AG08396 (cell line): ENCODE measurements at regions not wholly inside any gene's neighbourhood (a gene's known extent, or its start where the extent isn't known, plus 50 kb on each side); places are given as distances from the start of the nearest gene placed in this dataset.
"Not testable (repeated sequence)": the region's sequence is repeated elsewhere in the genome, so short reads cannot be mapped to it uniquely, and the experiment has no call there.

Experiments
- DNase-seq: peaks from one replicate; pipeline ENCODE4 v3.0.0; 2012; ENCODE audit warnings: low spot score, mixed read lengths

DNA sequence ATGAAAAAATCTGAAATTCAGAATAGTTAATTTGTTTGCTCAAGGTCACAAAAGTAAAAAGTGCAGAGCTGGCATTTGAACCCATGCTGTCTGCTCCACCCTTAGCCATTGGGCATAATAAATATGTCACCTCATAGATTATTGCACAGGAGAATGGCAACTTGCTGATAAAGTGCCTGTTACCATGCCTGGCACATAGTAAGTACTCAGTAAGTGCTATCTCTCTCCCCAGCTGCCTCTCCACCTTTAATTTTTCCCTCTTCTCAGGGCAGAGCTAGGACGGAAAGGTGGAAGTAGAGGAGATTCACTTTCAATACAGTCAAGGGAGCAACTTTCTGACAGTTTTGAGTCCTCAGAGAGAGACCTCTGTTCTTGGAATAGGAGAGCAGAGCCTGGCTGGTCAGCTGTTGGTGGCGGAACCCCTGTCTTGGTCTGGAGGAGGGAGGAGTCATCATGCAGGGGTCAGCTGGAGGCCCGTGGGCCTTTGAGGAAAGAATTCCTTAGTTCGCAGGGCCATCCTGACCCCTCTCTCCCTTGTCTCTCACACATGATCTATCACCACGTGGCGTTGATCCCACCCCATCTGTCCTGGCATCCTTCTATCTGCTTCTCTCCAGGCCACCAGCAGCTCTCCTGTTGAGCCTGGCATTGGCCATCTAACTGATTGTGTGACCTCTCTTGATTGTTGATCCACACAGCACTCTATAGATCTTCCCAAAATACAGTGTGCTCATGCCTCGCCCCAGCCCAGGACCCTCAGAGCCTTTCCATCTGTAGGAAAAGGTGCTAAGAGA, 149.3 kb downstream of the RPLP1 start:
- DNase-seq: no peak

DNA sequence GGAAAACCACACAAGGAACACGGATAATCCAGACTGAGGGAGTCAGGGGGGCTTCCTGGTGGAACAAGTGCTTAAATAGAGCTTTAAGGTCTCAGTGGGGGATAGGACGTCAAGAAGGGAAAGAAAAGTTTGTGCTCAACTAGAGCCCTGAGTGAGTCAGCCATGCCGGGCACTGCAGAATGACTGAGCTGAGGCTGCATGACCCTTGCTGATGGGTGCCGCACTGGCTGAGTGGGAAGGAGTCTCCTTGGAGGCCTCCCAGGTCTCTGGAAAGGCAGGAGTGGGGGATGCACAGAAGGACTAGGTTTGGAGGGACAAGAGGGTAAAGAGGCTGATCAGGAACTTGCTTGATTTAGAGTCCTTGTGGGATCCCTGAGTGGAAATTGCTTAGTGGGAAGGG, 150.3 kb downstream of the RPLP1 start:
- no peak for DNase-seq

DNA sequence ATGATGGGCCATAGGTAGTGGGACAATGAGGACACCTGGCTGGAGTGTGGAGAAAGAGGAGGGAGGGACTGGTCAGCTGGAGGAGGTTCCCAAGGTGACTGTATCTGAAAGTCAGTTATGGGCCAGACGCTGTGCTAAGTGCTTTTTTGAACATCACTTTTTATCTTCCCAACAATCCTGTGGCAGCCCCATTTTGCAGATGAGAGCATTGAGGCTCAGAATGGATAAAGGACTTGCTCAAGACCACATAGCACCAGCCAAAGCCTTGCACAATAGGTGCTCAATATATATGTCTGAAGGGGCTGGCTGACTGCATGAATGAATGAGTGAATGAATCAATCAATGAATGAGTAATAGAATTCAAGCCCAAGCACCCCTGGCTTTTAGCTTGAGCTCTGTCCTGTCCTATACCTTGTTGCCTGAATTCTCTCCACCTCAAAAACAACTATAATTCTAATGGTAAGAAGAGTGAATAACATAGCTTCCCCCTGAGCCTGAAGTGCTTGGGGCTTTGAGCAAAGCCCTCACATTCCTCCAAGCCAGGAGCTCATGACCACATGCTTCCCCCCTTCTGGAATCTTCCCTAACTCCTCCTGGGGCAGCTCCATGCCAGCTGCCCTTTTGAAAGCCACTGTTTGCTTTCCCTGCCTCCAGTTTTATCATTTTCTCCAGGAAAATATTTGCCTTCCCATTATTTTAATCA, 150.9 kb downstream of the RPLP1 start:
- DNase-seq: no peak

DNA sequence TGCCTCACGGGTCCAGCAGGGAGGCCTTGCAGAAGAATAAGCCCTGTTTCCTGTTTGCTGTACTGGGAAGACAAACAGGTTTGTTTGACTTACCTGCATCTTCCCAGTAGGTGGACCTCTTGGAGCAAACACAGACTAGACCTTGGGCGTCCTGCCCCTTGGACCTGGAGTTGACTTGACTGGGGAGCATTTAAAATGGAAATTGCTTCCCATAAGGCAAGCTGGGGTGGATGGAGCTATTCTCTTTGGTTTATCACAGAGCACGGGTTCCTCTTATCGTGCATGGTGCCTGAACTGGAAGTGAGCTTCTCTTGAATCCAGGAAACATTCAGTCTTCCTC, 151.4 kb downstream of the RPLP1 start:
- no peak for DNase-seq

DNA sequence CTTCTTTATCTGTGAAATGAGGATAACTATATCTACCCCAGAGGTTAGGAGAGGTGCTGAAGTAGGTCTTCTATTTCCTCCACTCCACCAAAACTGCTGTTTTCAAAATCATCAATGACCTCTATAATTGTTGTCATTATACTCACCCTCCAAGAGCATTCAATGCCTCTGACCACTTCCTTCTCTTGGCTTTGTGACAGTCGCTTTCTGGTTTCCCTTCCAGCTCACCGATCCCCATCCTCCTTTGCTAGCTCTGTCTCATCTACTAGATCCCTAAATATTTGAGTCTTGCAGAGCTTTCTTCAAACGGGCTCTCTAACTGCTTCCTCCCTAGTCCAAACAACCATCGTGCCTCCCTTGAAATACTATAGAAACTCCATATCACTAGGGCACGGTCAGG, 153.5 kb downstream of the RPLP1 start:
- no peak for DNase-seq

DNA sequence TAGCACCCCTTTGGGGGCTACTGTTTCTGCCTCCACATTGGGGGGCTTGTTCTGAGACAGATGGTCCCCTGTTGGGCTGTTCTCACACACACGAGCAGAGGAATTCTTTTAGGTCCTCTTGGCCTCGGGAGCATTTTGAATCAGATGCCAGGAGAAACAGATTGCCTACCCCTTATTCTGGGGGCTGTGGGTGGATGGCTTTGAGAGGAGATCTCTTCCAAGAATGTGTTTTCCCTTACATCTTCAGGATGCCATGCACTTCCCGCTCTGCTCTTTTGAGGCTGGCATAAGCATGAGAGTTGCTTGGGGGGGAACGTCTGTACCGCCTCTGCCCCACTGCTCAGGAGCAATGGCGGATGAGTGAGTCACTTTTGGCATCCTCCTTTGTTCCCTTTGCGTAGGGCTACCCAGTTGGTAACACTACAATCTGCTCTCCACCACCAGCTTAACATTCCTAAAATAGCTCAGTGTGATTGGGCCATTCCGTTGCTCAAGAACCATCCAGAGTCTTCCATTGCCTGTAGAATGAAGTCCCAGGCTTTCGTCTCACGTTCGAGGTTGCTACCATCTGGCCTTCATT, 154.4 kb downstream of the RPLP1 start:
- no peak for DNase-seq

DNA sequence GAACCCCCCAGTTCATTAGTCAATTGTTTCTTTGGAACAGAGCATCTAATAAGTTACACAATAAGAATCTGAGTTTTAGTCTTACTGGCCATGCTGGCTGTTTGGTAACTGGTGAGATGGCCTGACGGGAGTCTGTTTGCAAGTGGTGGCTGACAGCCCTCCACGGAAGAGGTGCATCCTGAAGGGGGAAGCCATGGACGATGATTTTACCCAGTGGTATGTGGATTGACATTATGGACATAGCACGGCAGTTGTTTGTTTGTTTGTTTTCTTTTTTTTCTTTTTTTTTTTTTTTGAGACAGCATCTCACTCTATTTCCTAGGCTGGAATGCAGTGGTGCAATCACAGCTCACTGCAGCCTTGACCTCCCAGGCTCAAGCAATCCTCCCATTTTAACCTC, 156.0 kb downstream of the RPLP1 start:
- no peak for DNase-seq

DNA sequence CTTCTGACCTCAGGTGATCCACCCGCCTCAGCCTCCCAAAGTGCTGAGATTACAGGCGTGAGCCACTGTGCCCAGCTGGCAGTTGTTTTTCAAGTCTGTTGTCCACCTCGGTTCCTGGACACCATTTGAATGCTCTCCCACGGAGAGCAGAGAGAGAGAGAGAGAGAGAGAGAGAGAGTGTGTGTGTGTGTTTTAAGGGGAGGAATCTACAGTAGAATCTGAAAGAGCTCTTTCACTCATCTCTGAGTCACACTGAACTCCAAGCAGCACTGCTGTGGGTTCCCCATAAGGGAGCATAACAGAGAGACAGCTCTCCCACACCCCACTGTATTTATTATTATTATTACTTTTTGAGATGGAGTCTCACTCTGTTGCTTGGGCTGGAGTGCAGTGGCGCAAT, 156.6 kb downstream of the RPLP1 start:
- no peak for DNase-seq

DNA sequence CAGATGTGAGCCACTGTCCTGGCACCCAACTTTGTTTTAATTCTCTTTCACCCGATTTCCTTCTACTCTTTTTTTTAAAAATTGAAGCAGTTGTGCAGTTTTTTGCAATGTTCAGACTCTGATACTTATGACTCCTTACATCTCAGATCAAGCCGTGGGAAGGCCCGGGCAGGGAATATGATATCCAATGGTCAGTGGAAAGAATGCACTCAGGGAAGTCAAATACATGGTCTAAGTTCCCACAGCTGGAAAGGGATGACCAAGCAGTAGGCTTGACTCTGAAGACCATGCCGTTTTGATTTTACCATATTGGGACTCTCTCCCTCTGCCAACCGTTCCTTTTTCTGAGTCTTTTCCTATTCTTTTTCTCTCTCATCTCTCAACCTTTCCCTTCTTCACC, 157.2 kb downstream of the RPLP1 start:
- no peak for DNase-seq

DNA sequence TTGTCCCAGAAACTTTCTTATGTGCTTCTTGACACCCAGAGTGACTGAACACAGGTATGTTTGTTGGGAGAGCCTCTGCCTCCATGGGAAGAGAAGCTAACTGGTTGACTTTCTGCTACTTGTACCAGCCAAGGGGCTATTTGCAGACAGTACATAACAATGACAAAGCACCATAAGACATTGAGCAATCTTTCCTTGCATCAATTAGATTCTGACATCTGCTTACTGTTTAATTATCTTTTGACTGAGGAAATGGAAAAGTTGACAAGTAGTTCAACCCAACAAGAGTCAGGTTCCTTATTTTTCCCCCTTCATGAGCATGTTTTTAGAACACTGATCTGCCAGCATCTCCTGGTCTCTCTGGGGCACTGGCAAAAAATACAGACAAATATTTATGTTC, 157.7 kb downstream of the RPLP1 start:
- no peak for DNase-seq

DNA sequence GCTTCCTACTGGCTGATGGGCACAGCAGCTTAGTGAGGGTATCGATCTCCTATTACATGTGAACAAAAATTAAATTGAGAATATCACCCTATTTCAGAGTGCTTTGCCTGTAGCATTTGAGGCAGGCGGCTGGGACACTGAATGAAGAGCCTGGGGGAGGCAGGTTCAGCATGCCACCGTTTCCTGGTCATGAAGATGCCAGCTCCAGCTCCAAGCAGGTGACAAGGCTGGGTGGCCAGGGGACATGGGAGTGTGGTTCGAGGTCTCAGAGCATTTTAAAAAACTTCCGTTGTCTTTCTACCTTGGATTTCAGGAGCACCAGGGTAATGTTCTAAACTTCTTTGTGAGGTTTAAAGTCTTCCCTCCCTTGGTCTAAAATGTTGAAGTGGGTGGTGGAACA, 158.2 kb downstream of the RPLP1 start:
- no peak for DNase-seq

DNA sequence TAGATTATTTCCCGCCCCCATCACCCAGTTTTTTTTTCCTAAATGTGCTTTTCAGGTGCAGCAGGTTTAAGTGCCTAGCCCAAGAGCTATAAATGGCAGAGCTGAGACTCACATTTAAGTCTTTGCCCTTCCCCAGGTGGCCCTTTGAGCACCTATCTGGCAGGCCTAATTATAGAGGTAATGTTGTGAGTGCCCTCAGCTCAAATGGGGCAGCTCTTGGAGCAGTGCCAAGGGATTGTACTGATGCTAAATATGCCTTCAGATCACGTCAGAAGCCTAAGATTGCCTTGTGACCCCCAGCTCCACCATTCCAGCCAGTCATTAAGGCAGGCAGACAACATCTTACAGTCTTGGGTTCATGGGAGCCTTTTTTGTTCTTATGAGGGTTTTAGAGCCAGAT, 159.5 kb downstream of the RPLP1 start:
- DNase-seq: no peak

DNA sequence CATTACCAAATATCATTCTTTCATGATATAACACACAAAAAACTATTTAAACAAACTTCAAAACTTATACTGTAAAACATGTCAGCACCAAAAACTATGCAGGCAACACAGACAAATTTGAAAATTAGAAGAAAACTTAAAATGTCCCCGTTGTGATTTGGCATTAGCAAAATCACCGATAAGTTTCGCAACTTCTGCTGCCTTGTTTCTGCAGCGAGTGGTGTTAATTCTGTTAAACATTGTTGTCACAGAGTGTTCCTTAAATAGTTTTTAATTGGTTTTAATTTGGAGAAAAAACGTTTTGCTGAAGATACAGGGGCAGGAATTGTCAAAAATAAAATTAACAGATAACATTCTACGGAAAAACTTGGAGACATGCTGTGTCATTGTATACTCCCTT, 160.6 kb downstream of the RPLP1 start:
- DNase-seq: no peak

DNA sequence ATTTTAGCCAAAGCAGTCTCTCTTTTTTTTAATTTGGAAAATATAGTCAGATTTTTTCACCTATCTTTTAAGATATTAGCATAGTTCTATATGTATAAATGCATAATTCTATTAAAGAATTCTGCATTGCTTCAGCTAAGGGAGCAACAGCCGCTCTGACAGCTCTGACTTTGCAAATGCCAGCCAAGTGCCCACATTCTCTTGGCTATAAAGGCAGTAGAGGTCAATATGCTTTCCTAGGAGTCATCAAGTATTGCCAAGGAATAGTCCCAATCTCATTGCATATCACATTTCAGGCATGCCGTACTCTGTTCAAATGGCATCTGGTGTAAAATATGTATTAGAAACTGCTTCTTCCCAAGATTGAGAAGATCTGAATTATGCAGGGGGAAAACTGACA, 161.4 kb downstream of the RPLP1 start:
- no peak for DNase-seq

DNA sequence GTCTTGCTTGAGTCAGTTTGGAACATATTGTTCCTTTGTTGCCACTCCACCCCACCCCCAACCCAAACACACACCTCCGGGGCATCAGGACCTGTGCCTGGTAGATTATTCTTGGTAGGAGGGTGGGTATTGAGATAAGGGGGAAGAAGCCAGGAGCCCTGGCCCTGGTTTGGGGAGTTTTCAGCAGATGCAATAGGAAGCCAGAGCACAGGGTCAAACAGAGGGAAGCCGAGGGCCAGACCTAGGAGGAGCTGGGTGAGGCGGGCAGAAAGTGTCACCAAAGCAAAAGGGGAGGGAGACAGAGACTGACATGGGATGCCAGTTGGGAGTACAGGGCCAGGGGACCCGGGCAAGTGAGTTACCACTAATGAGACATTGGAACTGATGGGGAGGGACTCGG, 163.1 kb downstream of the RPLP1 start:
- DNase-seq: no peak

DNA sequence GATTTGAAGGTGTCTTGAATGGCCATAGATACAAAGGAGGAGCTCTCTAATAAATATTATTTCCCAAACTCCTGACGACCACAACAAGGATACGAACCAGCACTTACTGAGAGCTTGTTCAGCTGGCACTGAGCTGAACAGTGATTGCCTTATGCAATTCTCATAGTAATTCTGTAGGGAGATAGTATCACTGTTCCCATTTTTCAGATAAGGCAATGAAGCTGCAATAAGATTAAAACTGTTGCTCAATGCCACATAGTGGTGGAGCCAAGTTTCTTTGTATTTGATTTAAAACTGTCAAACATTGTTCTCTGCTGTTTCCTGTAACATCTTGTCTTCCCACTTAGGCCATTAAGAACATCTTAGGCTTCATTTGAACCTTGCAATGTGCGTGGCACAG, 163.9 kb downstream of the RPLP1 start:
- DNase-seq: no peak

DNA sequence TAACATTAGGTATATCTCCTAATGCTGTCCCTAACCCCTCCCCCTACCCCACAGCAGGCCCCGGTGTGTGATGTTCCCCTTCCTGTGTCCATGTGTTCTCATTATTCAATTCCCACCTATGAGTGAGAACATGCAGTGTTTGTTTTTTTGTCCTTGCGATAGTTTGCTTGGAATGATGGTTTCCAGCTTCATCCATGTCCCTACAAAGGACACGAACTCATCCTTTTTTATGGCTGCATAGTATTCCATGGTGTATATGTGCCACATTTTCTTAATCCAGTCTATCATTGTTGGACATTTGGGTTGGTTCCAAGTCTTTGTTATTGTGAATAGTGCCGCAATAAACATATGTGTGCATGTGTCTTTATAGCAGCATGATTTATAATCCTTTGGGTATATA, 164.5 kb downstream of the RPLP1 start:
- not testable (repeated sequence) for DNase-seq

DNA sequence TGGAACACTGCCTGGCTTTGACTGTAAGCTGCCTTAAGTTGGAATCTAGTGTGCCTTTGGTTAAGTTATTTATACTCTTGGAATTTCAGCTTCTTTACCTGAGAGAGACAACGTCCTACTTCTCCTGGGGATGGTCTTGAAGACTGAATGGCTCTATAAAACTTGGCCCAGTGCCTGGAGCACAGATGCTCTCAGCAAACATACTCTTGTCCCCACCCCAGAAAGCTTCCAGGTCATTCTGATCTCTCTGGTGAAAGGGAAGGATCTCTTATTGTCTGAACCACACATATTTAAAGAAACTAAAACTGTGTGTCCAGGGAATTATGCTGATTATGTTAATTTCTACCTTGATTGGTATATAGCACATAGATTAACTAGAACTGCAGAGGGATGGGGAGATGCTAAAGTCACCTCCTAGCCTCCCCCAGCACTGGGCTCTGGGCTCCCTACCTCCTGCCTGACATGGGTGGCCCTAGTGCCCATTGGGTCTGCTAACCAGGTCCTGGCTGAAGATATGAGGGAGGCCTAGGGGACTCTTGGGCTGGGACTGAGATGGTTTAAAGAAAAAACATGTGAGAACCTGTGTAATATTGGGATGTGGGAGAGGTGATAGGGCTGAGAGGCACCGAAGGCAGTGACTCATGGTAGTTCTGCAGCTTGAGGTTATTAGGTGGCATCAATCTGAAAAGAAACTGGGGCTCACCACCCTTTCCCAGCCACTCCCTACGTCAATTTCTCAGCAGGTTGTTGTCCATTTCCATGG, 171.0 kb downstream of the RPLP1 start:
- DNase-seq: no peak

DNA sequence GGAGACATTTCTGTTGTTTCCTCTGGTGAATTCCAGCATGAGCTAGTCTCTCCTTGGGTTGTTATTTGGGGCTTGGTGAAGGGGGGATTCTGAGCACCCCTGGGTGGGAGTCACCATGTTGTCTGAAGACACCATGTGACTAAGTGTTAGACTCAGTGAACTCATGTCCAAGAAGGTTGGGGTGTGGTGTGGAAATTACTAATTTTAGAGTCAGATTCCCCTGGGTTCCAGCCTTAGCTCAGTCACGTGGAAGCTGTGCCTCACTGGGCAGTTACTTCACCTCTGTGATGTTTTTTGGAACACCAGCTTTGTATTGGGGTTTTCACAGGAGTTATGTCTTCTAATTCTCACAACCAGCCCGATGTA, 171.5 kb downstream of the RPLP1 start:
- DNase-seq: no peak

DNA sequence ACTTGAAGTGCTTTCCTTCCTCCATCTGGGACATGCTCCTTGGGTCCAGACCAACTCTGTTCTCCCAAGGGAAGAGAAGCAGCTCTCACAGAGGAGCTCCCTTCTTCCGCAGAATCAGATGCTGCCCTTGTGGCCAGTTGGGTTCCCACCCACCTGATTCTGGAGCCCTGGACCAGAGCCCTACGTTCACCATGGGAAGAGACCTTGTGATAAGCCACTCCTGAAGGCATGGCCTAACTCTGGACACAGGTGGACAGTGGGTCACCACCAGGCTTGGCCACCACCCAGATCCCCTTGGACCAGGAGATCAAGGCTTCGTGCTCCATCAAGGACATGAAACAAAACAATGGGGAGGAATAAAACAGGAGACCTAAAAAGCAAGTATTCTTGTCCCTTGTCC, 172.2 kb downstream of the RPLP1 start:
- no peak for DNase-seq

DNA sequence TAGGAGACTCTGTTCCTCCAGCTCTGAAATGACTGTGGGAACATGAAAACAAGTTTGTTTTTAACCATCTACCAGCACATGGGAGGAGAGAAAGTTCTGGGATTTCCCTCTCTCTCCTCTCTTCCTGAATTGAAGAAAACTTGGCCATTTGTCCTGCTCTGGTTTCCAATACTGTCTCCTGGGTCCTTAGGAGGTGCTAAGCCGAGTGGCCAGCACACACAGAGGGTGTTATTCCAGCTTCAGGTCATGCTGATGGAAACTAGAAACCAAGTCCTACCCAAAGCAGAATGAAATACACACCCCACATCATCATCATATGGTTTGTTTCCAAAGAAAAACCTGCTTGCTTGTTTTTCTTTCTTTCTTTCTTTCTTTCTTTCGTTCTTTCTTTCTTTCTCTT, 172.7 kb downstream of the RPLP1 start:
- no peak for DNase-seq

DNA sequence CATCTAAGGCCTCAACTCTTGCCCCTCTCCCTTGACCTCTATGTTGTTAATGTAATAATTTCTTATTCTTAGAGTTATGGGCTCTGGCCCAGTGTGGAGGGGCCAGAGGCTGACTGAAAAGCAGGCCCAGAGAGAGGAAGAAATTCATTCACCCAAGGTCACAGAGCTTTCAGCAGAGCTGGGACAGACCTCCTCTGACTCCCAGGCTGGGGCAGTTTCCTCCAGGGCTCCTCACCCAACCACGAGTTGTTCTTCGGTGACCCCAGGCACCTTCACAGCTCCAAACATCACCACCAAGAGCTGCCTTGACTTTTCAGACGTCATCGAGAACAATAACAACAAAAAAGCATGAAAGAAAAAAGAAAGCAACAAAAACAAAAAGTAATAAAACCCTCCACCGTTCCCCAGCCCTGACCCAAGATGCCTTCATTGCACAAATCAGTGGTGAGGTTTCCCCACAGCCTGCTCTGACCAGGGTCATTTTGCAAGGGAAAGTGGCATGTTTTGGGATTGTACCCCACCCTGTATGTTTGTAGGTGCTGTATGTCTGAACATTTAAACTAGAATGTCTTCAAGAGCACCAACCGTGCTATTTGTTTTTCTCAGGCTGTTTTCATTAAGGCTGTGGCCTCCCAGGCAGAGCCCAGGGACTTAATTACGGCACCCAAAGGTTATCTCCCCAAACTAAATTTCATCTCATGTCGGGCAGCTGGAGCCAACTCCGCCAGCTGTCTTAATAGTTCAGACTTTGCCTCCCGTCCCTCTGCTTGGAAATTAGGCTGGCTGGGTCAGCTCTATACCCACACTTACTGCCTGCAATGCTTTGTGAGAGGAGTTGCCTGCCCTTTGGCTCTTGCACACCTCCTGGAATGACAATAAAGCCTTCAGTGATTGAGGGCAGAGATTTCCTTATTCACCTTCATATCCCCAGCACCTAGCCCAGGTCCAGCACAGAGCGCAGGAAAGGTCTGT, 173.8 kb downstream of the RPLP1 start:
- no peak for DNase-seq
